Fibroblast of skin of left biceps (primary cell): ENCODE measurements at regions not wholly inside any gene's neighbourhood (a gene's known extent, or its start where the extent isn't known, plus 50 kb on each side); places are given as distances from the start of the nearest gene placed in this dataset.

Source experiments
- DNase-seq, 2 experiments: peaks; one replicate each; pipeline ENCODE4 v3.0.0-alpha.2; 2013; ENCODE audit warnings: low read depth in 2 of 2

DNA sequence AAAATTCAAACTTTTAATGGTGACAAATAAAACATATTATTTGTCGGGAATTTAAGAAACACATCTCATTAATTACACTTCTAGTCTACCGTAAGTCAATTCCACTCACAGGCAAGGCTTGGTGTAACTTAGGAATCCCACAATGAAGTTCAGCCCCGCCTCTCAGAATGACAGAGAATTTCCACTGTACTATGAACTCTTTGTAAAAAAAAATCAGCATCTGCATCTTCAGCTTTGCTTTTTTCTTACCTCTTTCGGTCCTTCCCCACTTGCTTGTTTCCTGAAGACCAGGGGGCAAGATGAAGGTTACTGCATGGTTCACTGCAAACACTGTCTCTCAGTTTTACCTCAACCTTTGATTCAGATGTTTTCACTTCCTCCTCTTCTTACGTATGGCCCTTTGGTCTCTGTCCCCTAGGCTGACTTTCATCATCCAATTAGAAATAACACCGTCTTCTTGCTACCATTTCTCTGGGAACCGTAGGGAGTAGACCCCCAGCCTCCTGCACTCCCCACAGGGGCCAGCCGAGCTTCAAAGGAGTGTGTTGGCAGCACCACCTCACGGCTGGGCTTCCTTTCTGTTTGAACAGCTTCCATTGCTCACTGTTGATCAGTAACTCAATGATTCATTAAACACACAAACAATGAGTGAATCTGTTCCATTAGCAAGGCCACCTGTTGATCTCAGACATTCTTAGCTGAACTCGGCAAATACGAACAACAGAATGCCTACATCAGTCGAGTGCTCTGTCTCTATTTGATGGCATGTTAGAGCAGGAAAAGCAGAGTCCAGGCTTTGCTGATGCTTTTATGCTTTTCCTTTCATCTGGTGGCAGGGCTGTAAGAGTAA, 343.0 kb downstream of the BMP4 start:
- no peak for DNase-seq

DNA sequence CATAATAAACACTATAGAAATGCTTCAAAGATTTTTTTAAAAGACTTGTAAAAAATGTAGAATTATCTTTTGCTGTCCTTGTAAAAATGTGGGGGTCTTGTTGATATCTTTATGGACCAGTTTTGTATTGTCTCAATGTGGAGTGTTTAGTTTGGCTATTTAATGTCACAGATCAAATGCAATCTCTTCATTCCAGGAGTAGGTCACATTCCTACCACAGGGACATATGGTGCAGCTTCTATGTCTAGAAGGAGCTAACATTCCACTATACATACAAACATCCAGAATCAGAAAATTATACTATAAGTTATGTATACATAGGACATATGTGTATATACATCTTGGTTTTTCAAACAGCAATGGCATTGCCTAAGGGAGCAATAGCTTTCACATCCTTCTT, 345.7 kb downstream of the BMP4 start:
- no peak for DNase-seq

DNA sequence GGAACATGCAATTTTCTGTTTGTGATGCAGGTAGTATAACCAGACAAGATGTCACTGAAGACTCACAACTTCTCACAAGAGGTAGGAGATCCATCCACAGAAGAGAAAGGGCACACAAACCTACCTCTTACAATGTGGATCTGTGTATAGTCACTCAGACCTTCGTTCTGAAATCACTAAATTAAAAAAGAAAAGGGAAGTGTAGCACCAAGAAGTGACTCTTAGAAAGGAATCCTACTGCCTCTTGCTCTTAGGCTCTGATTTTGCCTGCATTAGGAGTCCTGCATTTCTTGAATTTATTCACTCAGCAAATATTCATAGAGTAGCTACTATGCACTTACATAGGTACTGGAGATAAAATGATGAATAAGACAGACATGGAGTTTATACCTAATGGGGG, 347.6 kb downstream of the BMP4 start:
- no peak for DNase-seq

DNA sequence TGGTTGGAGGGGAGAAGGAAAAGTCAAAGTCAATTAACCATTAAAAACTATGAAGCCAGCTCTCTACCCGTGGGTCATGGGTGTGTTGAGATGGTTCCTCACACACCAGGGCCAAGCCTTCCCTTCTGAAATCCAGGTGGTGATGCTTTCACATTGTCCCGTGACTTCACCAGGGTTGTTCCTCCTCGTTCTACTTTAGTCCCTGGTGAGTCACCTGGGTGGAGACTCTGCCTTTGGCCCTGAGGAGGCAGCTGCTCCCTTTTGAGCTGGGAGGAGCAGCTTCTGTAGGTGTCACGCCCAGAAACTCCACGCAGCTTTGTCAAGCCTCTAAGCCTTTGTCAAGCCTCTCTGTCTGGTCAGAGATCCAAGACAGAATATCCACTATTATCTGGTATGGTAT, 348.3 kb downstream of the BMP4 start:
- no peak for DNase-seq

DNA sequence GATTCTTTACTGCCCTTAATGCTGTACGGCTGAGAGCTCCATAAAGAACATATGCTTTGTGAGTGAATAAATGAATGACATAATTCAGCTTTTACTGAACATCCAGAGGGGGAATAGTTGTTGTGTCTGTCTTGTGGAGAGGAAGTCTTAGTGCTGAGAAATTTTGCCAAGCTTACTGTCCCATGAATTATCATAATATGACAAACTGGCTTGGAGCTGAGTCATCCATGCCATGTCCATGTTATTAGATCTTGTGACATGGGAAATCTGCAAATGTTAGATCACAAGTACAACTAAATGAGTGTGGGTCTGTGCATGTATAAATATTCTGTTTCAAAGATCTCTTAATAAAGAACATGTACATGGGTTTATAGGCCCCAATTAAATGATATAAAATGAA, 350.4 kb downstream of the BMP4 start:
- no peak for DNase-seq

DNA sequence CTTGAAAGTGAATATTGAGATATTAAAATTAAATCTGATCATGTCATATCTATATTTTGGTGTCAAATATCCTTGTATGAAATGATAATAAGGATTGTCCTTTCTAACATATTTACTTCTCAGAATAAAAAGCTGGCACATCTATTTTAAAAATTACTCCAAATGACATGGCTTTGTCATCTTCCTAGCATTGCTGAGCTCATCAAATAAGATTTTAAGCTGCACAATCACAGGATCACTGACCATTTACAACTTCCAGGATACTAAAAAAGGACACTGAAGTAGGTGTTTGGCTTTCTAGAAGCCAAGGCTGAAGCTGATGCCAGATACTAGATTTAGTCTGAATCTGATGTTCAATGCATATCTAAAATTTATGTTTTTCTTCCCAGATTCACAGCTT, 351.1 kb downstream of the BMP4 start:
- DNase-seq: no peak

DNA sequence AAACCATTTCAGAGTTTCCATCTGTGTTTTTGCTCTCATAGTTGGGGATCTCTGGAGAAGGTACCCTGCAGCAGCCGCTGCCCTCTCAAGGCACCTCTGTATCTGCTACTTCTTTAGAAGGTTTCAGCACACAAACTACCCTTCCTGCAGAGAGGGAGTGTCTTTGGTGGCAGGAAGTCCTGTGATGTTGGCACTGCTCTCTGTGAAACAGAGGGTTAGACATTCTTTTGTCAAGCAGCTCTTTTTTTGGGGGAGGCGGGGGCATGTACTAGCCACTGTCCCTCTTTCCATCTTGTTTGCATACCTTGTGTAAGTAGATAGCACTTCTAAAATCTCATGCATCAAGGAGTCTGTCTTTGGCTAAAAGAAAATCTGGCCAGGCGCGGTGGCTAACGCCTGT, 352.6 kb downstream of the BMP4 start:
- DNase-seq: no peak

DNA sequence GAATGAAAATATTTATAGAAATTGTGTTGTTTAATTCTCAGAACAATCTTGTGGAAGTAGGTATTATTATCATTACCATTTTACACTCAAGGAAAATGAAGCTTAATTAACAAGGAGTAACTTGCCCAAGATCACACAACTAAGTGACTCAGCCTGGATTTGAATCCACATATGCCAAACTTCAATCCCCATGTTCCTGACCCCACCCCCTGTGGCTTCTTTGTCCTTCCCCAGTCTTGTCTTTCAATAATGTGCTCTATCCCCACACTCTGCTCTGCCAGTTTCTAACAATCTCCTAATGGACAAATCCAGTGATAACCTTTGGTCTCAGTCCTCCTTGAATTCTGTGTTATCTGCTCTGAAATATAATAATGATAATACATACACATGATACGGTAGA, 355.2 kb downstream of the BMP4 start:
- no peak for DNase-seq

DNA sequence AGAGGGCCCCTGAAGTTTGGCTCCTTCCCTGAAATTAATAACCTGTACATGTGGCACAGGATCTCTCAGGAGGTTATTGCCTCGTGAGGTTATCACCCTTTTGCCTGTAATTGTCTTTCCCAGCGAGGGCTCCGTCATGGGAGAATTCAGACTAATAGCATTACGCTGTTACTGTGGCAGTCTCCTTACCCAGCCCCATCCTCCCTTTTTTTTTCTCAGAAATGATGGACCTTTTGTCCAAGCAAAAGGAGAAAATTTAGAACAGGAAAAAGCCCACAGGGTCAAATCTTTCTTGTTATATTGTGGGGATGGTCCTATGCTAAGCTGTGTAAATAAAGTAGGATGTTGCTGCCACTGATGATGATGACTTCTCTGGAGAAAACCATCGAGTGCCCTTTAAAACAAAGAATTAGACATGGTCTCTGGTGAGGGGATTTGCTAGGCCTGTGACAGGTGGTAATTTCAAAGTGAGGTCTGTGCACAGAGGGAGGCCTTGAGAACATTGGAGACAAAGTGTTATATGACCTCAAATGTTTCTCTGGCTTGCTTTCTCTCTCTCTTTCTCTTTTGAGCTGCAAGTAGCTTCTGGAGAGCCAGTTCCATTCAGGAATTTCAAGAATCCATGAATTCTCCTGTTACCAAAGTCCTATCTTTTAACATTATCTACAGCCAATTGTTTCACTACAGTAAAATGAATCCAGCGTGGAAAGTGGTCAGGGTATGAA, 357.2 kb downstream of the BMP4 start:
- DNase-seq: no peak

DNA sequence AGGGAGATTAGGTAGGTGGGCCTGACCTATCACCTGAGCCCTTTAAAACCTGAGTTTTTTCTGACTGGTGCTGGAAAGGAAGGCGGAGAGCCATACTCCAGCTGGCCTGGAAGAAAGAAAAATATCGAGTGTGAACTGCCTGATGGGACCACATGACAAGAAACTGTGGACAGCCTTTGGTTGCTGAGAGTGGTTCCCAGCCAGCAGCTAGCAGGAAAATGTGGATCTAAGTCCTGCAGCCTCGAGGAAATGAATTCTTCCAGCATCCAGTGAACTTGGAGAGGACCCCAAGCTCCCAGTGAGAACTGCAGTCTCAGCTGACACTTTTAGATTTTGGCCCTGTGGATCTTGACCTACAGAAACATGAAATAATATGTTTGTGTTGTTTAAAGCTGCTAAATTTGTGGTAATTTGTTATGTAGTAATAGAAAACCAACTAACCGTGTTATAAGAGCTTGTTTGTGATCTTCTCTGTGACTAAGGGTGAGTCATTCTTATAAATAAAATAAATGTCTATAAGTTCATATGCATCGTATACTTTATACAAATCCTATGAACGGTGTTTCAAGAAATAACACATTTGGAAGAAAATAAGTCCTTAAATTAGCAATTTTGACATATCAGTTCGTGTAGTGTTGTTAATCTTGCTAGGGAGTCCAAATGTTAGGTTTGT, 359.6 kb downstream of the BMP4 start:
- no peak for DNase-seq

DNA sequence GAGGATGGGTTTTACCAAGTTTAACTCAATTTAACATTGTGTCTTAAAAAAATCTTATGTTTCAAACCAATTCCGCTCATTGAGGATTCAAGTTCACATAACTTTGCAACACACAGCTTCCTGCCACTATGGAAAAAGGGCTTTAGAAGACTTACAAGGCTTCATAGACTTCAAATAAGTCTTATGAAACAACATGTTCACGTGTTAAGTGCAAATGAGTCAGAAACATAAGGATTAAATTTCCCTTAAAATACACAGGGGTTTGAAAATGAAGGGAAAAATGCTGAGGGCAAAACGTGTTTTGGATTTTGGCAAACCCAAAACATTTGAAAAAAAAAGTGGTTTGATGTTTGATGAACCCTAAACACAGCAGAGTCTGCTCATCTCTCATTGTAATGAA, 364.8 kb downstream of the BMP4 start:
- DNase-seq: peak in 1 of 2 experiments; percentile 5

DNA sequence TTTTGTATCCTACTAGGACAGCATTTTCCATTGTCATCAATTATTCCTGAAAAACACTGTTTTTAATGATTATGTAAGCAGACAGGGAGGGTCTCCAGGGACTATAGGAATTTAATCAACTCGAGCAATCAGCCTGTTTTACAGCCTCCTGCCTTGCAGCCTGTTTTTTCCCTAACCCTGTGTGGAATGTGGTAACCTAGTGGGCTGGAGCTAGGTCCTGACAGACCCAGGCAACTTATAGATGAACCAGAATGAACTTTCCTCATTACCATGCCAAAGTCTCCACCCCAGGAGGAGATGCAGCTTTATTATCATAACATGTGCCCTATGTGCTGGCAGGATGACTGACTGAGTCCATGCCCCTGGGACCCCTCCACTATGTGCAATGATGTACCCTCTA, 375.1 kb downstream of the BMP4 start:
- no peak for DNase-seq

DNA sequence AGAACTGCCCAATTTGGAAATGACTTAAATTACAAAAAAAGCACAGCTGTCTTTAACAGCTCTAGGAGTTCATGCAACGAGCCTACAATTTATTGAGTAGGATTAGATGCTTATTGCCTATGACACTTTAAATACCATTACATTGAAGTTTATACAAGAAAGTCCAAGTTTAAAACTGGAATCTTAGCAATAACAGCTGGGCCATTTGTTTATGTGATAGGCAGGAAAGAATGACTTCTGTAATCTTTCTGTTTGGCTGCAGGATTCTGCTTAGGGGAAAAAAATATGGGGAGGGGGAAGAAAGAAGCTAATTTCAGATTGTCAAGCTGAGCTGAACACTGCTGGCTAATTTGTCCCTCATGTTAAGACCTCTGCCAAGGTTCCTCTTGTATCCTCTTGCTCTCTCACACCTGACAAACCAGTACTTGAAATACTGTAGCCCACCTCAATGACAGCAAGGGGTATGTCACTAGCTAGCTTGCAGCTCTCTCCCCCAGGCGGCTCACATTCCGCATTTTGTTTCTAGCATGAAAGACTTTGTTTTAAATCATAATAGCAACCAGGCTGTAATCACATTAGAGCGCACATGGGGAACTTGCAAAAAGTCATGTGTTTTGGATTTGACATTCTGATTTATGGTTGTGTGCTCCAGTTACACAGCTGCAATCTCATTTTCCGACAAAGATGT, 384.8 kb downstream of the BMP4 start:
- no peak for DNase-seq

DNA sequence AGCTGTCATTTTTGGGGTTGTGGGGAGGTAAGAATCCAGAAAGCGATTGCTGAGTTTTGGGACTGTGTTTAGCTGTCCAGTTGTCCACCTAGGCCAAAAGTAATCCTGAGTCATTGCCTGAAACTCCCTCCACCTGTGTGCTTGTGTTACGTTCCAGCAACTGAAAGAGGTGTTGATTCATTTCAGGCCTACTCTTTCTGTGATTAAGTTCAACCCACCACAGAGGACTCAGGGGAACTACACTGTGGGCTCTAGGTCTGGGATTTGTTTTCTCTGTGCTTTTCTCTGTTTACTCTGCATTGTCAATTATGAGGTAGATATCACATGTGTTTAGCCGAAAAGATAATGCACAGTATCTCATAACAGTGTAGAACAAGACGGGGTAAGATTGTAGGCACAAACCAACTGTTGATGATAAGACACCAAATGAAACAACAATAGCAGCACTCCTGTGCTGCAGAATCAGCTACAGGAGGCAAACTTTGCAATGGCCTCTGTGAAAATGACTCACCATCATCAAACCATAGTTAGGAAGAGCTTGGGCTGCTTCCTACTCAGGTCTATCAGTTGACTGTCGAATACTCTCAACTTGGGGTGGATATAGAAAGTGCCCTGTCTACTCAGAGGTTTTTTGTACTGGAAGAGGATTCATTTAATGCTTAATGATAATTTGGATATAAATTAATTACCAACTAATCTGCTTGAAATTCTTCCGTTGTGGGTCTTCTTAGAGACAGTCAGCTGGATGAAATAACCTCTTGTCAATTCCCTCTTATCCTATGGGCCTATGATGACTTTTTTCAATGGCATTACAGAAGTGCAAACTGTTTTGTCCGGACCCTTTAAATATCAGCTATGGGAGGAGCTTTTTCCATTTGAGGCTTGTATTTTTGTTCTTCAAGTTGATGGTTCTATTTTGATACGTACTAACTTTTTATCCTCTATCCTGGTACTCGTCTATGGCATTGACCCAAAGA, 385.9 kb downstream of the BMP4 start:
- DNase-seq: no peak

DNA sequence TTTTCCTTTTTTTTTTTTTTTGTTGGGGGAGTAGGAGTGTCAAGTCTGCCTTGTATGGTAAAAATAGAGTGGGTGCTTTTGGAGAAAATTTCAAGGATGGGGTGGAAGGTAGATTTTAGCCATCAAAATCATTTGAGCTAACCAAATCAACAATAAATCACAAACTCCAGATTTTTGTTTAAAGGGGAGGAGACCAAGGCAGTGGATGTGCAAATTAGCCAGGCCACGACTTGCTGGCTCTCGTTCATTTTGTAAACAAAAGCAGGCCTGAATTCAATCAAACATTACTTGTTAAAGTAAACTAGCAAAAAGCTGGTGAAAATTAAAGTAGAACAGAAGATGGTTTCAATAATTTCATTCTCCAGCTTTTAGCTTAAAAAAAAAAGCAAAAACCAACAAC, 387.2 kb downstream of the BMP4 start:
- DNase-seq: no peak

DNA sequence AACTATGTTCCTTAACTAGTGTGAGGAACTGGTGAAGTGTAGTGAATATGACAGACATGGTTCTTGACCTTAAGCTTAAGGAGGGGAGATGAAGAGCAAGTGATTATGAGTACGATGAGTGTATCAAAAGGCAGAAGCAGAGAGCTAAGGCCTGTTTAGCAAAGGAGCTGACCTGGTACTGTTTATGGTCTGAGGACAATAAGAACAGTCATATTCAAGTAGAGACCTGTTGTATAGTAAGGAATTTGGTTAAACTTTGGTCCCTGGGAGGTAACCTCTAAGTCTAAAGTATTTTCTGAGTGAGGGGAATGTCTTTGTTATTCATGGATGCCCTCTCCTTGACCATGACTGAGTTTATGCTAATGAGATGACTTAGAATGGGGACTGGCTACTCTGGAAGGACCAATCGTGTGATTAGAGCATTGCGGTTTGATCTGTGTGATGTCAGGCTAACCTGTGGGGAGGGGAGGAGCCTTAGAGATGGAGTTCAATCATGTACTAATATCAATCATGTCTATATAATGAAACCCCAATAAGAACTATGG, 389.3 kb downstream of the BMP4 start:
- DNase-seq: no peak

DNA sequence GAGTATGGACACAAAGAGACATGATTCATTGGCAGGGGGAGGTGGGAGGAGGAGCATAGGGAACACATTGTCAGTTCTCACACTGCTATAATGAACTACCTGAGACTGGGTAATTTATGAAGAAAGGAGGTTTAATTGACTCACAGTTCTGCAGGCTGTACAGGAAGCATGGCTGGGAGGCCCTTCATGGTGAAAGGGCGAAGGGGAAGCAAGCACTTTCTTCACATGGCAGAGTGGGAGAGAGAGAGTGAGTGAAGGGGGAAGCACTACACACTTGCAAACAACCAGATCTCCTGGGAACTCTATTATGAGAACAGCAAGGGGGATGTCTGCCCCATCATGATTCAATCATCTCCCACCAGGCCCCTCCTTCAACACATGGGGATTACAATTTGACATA, 391.8 kb downstream of the BMP4 start:
- DNase-seq: no peak

DNA sequence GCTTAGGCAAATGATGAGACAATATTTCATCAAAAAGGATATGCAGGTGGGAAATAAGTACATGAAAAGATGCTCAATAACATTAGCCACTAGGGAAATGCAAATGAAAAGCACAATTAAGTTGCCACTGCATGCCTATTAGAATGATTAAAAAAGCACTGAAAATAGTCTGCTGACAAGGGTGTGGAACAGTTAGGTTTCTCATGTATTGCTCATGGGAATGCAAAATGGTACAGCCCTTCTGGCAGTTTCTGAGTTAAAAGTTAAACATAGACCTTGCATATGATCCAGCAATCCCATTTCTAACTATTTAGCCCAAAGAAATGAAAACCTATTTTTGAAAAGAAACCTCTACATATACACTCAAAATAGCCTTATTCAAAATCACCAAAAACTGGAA, 393.0 kb downstream of the BMP4 start:
- DNase-seq: no peak

DNA sequence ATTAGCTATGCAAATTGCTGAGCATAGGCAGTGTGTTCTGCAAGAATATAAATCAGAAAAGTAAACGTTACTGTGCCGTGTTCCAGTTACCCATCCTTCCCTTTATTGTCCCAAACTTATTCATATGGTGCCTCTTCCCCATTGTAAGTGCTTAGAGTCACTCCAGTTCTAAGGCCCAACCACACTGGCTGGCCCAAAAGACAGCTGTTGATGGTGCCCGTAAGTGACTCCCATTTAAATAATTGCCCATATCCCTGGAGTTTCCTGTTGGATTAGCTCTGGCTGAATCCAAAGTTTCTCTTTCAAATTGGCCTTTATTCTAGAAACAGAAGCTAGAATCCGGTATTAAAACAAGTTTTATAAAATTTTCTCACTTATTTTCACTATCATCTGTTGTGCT, 400.1 kb upstream of the DDHD1 start:
- DNase-seq: no peak

DNA sequence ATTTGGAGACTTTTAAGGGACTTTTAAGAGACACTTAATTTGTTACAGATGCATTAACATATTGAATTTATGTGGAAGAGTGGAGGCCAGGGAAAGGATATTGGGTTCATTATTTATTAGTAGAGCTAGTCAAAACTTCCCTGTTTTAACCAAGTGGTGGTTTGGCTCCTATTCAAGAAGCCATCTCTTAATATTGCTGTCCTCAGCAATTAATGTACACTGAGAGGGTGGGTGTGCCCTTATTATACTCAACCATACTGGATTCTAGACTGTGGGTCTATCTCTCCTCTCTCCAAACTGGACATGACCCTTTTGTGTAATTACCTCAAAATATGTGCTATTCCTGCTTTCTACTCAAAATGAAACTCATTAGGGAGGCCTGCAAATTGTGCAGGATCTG, 398.7 kb upstream of the DDHD1 start:
- DNase-seq: no peak

DNA sequence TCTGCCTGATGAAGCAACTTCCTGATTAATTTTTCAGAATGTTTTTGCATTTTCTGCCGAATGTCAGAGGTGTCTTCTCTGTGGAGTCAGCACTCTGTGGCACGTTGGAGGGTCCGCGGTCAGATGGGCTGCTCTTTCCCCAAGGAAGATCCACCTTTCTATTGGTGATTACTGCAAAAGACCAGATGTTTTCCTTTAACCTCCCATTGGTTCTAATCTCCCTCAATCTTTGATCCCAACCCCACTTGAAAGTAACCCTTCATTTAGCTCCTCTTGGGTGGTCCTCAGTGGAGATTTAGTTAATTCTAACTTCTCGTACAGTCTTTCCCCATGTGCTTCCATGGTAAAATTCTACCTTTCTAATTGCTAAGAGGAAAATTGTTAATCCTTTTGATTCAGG, 397.7 kb upstream of the DDHD1 start:
- no peak for DNase-seq
